B cell (primary cell): ENCODE measurements at regions not wholly inside any gene's neighbourhood (a gene's known extent, or its start where the extent isn't known, plus 50 kb on each side); places are given as distances from the start of the nearest gene placed in this dataset.

ENCODE experiments used
- ATAC-seq: fragments of 200-7000 bp; cut with Tn5 transposase; one replicate; pipeline ENCODE4 v1.10.0; 2021; ENCODE audit warnings: low read depth, mild to moderate bottlenecking, moderate number of reproducible peaks, moderate library complexity
- CTCF ChIA-PET: fragments of 350-600 bp; sonication (Branson Sonifier 250); formaldehyde crosslinking; loops from one replicate; lab custom pipeline; 2021; ENCODE audit warnings: antibody characterized with exemption, inconsistent platforms; lab: Charles Lee
- POLR2A ChIA-PET: fragments of 350-600 bp; sonication (Branson Sonifier 250); formaldehyde crosslinking; loops from one replicate; lab custom pipeline; 2021; ENCODE audit warnings: antibody characterized with exemption; lab: Charles Lee
- DNase-seq: peaks from one replicate; pipeline ENCODE4 v3.0.0; 2013
- H2AFZ ChIP-seq: 2 replicates; pipeline ENCODE4 v1.6.1; 2012; ENCODE audit warnings: mild to moderate bottlenecking, low read depth, low read length; ENCODE audit not compliant: insufficient read depth, poor library complexity, severe bottlenecking
- H3K27ac ChIP-seq, 2 donors: 1 replicate in 1 of 2; 2 replicates in 1 of 2; pipeline ENCODE4 v1.5.1; 2012 to 2013; ENCODE audit warnings: low read length in 2 of 2, mild to moderate bottlenecking in 2 of 2, moderate library complexity in 1 of 2
- H3K27me3 ChIP-seq, 4 experiments: fragments of 200-600 bp in 1 of 4; sonication (generic) in 1 of 4; replicated peaks in 1 of 4; 1 replicate in 2 of 4; 2 replicates in 2 of 4; pipeline versions ENCODE4 v1.6.1 to v1.7.0; 2013 to 2016; ENCODE audit warnings: low read length in 3 of 4, mild to moderate bottlenecking in 2 of 4, mixed read lengths in 1 of 4, moderate library complexity in 1 of 4; ENCODE audit not compliant: insufficient read depth in 4 of 4, control insufficient read depth in 3 of 4; ENCODE audit errors: control extremely low read depth in 1 of 4
- H3K36me3 ChIP-seq, 2 experiments: replicated peaks in 1 of 2; 1 replicate in 1 of 2; 2 replicates in 1 of 2; pipeline versions ENCODE4 v1.6.1 to v1.7.1; 2013; ENCODE audit warnings: low read length in 1 of 2; ENCODE audit not compliant: insufficient read depth in 2 of 2, control insufficient read depth in 1 of 2; ENCODE audit errors: control extremely low read depth in 1 of 2, extremely low read depth in 1 of 2
- H3K4me1 ChIP-seq, 2 donors: fragments of 200-600 bp in 1 of 2; sonication (generic) in 1 of 2; 1 replicate in 1 of 2; 2 replicates in 1 of 2; pipeline versions ENCODE4 v1.5.1 to v1.6.1; 2013 to 2017; ENCODE audit warnings: low read length in 2 of 2; ENCODE audit not compliant: control insufficient read depth in 2 of 2, insufficient read depth in 2 of 2
- H3K4me2 ChIP-seq: replicated peaks from 2 replicates; pipeline ENCODE3; 2012; ENCODE audit warnings: mild to moderate bottlenecking, low read depth, low read length; ENCODE audit not compliant: poor library complexity, severe bottlenecking
- H3K4me3 ChIP-seq, 5 experiments: fragments of 200-600 bp in 1 of 5; sonication (generic) in 1 of 5; 1 replicate in 3 of 5; 2 replicates in 2 of 5; pipeline versions ENCODE4 v1.5.1 to v1.7.0; 2011 to 2016; ENCODE audit warnings: low read length in 4 of 5, mild to moderate bottlenecking in 4 of 5, low read depth in 2 of 5, control low read depth in 1 of 5, moderate library complexity in 1 of 5; ENCODE audit not compliant: insufficient read depth in 1 of 5; ENCODE audit errors: control extremely low read depth in 1 of 5, extremely low read depth in 1 of 5
- H3K79me2 ChIP-seq: fragments of 200-600 bp; sonication (generic); one replicate; pipeline ENCODE4 v1.6.0; 2016; ENCODE audit warnings: low read length; ENCODE audit not compliant: control insufficient read depth, insufficient read depth
- H3K9ac ChIP-seq: fragments of 200-600 bp; sonication (generic); 2 replicates; pipeline ENCODE4 v1.6.1; 2017; ENCODE audit warnings: mild to moderate bottlenecking, low read length, moderate library complexity
- H3K9me3 ChIP-seq, 3 donors: one replicate each; pipeline versions ENCODE4 v1.6.1 to v1.7.1; 2013; ENCODE audit warnings: low read length in 2 of 3; ENCODE audit not compliant: control insufficient read depth in 2 of 3, insufficient read depth in 1 of 3; ENCODE audit errors: control extremely low read depth in 1 of 3
- H4K20me1 ChIP-seq: 2 replicates; pipeline ENCODE4 v1.6.0; 2012; ENCODE audit warnings: mild to moderate bottlenecking, low read length; ENCODE audit not compliant: insufficient read depth, control insufficient read depth, poor library complexity, severe bottlenecking
- H3K27ac Mint-ChIP-seq: one replicate; pipeline ENCODE4 v1.8.0; 2021; ENCODE audit warnings: mixed read lengths
- H3K27me3 Mint-ChIP-seq: one replicate; pipeline ENCODE4 v1.8.0; 2021; ENCODE audit warnings: mixed read lengths
- H3K4me1 Mint-ChIP-seq: one replicate; pipeline ENCODE4 v1.8.0; 2021; ENCODE audit warnings: mixed read lengths
- H3K4me3 Mint-ChIP-seq: one replicate; pipeline ENCODE4 v1.8.0; 2021; ENCODE audit warnings: mixed read lengths
- H3K9me3 Mint-ChIP-seq: one replicate; pipeline ENCODE4 v1.8.0; 2022; ENCODE audit warnings: mixed read lengths; ENCODE audit not compliant: insufficient read depth
- CTCF ChIP-seq: fragments of 200-600 bp; IDR thresholded peaks from one replicate; pipeline ENCODE4 v1.8.0; 2022; ENCODE audit warnings: antibody characterized with exemption, mild to moderate bottlenecking
- EZH2 ChIP-seq: IDR thresholded peaks from 2 replicates; pipeline ENCODE4 v1.6.1; 2012; ENCODE audit warnings: borderline replicate concordance, low read depth, mild to moderate bottlenecking, moderate library complexity, low read length; ENCODE audit not compliant: insufficient read depth, poor library complexity, severe bottlenecking
- WGBS: methylation state at CpG from one replicate; pipeline ENCODE4 v1.1.5; 2013; ENCODE audit warnings: missing lambda C conversion rate; ENCODE audit not compliant: insufficient coverage; 5-methylcytosine and 5-hydroxymethylcytosine counted together
- intact Hi-C: fragments of 100-400 bp; cut with micrococcal nuclease; formaldehyde crosslinking; loops from one replicate; pipeline ENCODE4 v1.10.0; 2022

- no peak overlapping the region for H3K27ac ChIP-seq
- no peak overlapping the region for H3K4me2 ChIP-seq
- no peaks in the 10 kb centered on the region for H3K36me3 ChIP-seq
- intact Hi-C loops = no loop called here
- H3K27ac Mint-ChIP-seq = no peak overlapping the region
- WGBS = 92% methylated on average over 1 of the region's 2 CpGs
- ATAC-seq (no peak), DNase-seq (no peak)
- CTCF ChIA-PET = interaction anchor here (0.9 to 2.4 kb wide), 2 partner anchors 9 to 225 kb away, joined by 3 to 5 read pairs; no protein-coding TSS in a partner anchor
- H3K27me3 ChIP-seq = no peaks in the 10 kb centered on the region
- H3K4me3 ChIP-seq = no peak overlapping the region
- POLR2A ChIA-PET = no interaction called here
- peaks cover 8% of the 10 kb centered on the region for H3K27me3 Mint-ChIP-seq
- TF ChIP-seq EZH2 (no peak), CTCF (no peak)
- peaks cover 6% of the 10 kb centered on the region for H3K4me1 Mint-ChIP-seq
- H3K9me3 ChIP-seq = no peaks in the 10 kb centered on the region
- H2AFZ ChIP-seq = no peak overlapping the region
- H3K9ac ChIP-seq = no peak overlapping the region
- no peaks in the 10 kb centered on the region for H3K79me2 ChIP-seq
- H3K4me3 Mint-ChIP-seq = no peak overlapping the region
- no peaks in the 10 kb centered on the region for H3K9me3 Mint-ChIP-seq
- H4K20me1 ChIP-seq = no peaks in the 10 kb centered on the region
- H3K4me1 ChIP-seq = no peaks in the 10 kb centered on the region
Observed at GRCh38 chr5:108696951-108697715, 50.6 kb upstream of the FER start.

- Histone ChIP-seq H3K79me2 (no peaks in the 10 kb centered on the region), H3K9me3 (no peaks in the 10 kb centered on the region), H3K27me3 (no peaks in the 10 kb centered on the region), H3K4me3 (no peak overlapping the region), H3K36me3 (no peaks in the 10 kb centered on the region), H3K27ac (no peak overlapping the region), H3K4me1 (no peaks in the 10 kb centered on the region), H3K4me2 (no peak overlapping the region), H3K9ac (no peak overlapping the region), H2AFZ (no peak overlapping the region), H4K20me1 (no peaks in the 10 kb centered on the region)
- DNase-seq (no peak), ATAC-seq (no peak)
- ChIA-PET POLR2A (no interaction called here), CTCF (interaction anchor here (2.4 kb wide), 1 partner anchor 8 kb away, joined by 5 read pairs; no protein-coding TSS in a partner anchor)
- intact Hi-C loops = no loop called here
- no peak for TF ChIP-seq CTCF
- no CpG with 5 or more reads among the region's 5 CpGs for WGBS
- peaks cover 8% of the 10 kb centered on the region for H3K27me3 Mint-ChIP-seq
- H3K4me1 Mint-ChIP-seq = peaks cover 3% of the 10 kb centered on the region
- no peak overlapping the region for H3K27ac Mint-ChIP-seq
- H3K4me3 Mint-ChIP-seq = no peak overlapping the region
- H3K9me3 Mint-ChIP-seq = no peaks in the 10 kb centered on the region
Observed at GRCh38 chr5:108696407-108696806, 51.3 kb upstream of the FER start.
